HEK293T (cell line): ENCODE measurements at regions not wholly inside any gene's neighbourhood (a gene's known extent, or its start where the extent isn't known, plus 50 kb on each side); places are given as distances from the start of the nearest gene placed in this dataset.

Experiments used
- FOXA1 ChIP-seq: fragments of 450-650 bp; IDR thresholded peaks from 2 replicates; pipeline ENCODE4 v1.6.1; 2016; ENCODE audit warnings: mild to moderate bottlenecking
- FOXK2 ChIP-seq: fragments of 450-650 bp; IDR thresholded peaks from 2 replicates; pipeline ENCODE4 v1.6.1; 2016; ENCODE audit warnings: mild to moderate bottlenecking
- HDGF ChIP-seq: fragments of 450-650 bp; IDR thresholded peaks from 2 replicates; pipeline ENCODE4 v1.6.1; 2017; ENCODE audit warnings: antibody characterized with exemption, borderline replicate concordance
- L3MBTL2 ChIP-seq: fragments of 450-650 bp; conservative IDR thresholded peaks from 2 replicates; pipeline ENCODE4 v1.6.1; 2016; ENCODE audit warnings: mild to moderate bottlenecking
- NFRKB ChIP-seq: fragments of 450-650 bp; IDR thresholded peaks from 2 replicates; pipeline ENCODE4 v1.6.1; 2016; ENCODE audit warnings: mild to moderate bottlenecking, moderate library complexity
- SUZ12 ChIP-seq: fragments of 450-650 bp; IDR thresholded peaks from 2 replicates; pipeline ENCODE4 v1.6.1; 2016; ENCODE audit warnings: mild to moderate bottlenecking
- ZNF384 ChIP-seq: fragments of 450-650 bp; IDR thresholded peaks from 2 replicates; pipeline ENCODE4 v1.6.1; 2016

- TF ChIP-seq NFRKB (no peak), ZNF384 (no peak), FOXK2 (no peak), FOXA1 (no peak), SUZ12 (no peak), L3MBTL2 (no peak), HDGF (no peak)
These were observed 646.3 kb upstream of the SLITRK1 start for GRCh38 chr13:84528408-84529070.
